Body of pancreas (tissue), 4 donors: ENCODE measurements at regions not wholly inside any gene's neighbourhood (a gene's known extent, or its start where the extent isn't known, plus 50 kb on each side); places are given as distances from the start of the nearest gene placed in this dataset.

ENCODE experiments used
- ATAC-seq: fragments of 150-250 bp; one replicate; pipeline ENCODE4 v1.9.1; 2016
- DNase-seq, 4 donors: peaks; one replicate each; pipeline ENCODE4 v3.0.0-alpha.2; 2019
- H3K27ac ChIP-seq, 4 donors: fragments of 200-600 bp; sonication (generic); 1 replicate in 3 of 4; 2 replicates in 1 of 4; pipeline versions ENCODE4 v1.5.1 to v1.6.1; 2016 to 2019; ENCODE audit warnings: mild to moderate bottlenecking in 1 of 4, mixed read lengths in 1 of 4, moderate library complexity in 1 of 4
- H3K27me3 ChIP-seq, 2 donors: fragments of 200-600 bp; sonication (generic); one replicate each; pipeline ENCODE4 v1.6.0; 2016; ENCODE audit warnings: mild to moderate bottlenecking in 1 of 2
- H3K36me3 ChIP-seq, 2 donors: fragments of 200-600 bp; sonication (generic); replicated peaks in 1 of 2; 2 replicates each; pipeline ENCODE4 v1.5.1; 2016; ENCODE audit warnings: low read depth in 2 of 2; ENCODE audit not compliant: insufficient read depth in 1 of 2
- H3K4me1 ChIP-seq: fragments of 200-600 bp; sonication (generic); one replicate; pipeline ENCODE4 v1.6.0; 2016
- H3K4me3 ChIP-seq, 2 donors: fragments of 200-600 bp; sonication (generic); 1 replicate in 1 of 2; 2 replicates in 1 of 2; pipeline ENCODE4 v1.5.1; 2016 to 2019
- H3K9me3 ChIP-seq, 3 donors: fragments of 200-600 bp; sonication (generic); 1 replicate in 2 of 3; 2 replicates in 1 of 3; pipeline ENCODE4 v1.5.1; 2016
- CTCF ChIP-seq, 7 experiments: fragments of 450-650 bp in 4 of 7; fragments of 200-600 bp in 3 of 7; sonication (generic) in 3 of 7; IDR thresholded peaks; one replicate each; pipeline ENCODE4 v1.5.1; 2016 to 2019; ENCODE audit warnings: antibody characterized with exemption in 7 of 7
- POLR2A ChIP-seq, 3 donors: fragments of 450-650 bp; IDR thresholded peaks; one replicate each; pipeline ENCODE4 v1.6.1; 2016; ENCODE audit warnings: antibody characterized with exemption in 3 of 3, mild to moderate bottlenecking in 2 of 3
- WGBS, 2 donors: methylation state at CpG; one replicate each; pipeline ENCODE4 v1.1.5; 2017; 5-methylcytosine and 5-hydroxymethylcytosine counted together
- intact Hi-C: fragments of 100-400 bp; cut with DNase I; formaldehyde crosslinking; loops from one replicate; pipeline ENCODE4 v1.15.1; 2023

DNA sequence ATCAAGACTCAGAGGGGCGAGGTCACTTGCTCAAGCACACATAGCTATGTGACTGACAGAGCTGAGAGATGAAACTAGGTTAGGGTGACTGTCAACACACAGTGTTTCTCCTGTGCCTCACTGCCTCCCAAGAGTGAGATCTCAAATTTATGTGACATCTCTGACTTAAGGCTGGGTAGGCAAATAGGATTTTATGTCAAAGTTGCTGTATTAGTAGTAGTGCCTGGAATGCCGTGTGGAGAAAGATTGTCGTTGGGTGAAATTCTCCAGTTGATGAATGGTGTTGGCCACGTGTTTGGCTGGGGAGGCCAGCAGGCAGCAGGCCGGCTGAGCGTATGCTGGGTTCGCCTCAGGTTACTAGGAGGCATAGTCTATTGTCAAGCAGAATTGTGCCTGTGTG lies 148.3 kb upstream of the BMPER start:
- DNase-seq (no peak), ATAC-seq (no peak)
- Histone ChIP-seq H3K27ac (no peak overlapping the region), H3K4me1 (no peaks in the 10 kb centered on the region), H3K9me3 (no peaks in the 10 kb centered on the region), H3K36me3 (no peaks in the 10 kb centered on the region), H3K27me3 (no peaks in the 10 kb centered on the region), H3K4me3 (no peak overlapping the region)
- TF ChIP-seq POLR2A (IDR thresholded peaks at IDR 0.05) (no peak), CTCF (IDR thresholded peaks at IDR 0.05) (no peak)
- intact Hi-C loops = no loop called here
- 70 to 72% methylated on average over 7 of the region's 7 CpGs for WGBS, 2 donors

- intact Hi-C loops = no loop called here
- H3K9me3 ChIP-seq = no peaks in the 10 kb centered on the region
- no peaks in the 10 kb centered on the region for H3K27me3 ChIP-seq
- TF ChIP-seq CTCF (IDR thresholded peaks at IDR 0.05) = peak in 6 of 7 experiments; percentile 45 to 76 (median 49)
- TF ChIP-seq POLR2A (IDR thresholded peaks at IDR 0.05) = no peak
- 24 to 28% methylated on average over 4 of the region's 4 CpGs for WGBS, 2 donors
- H3K4me1 ChIP-seq = no peaks in the 10 kb centered on the region
- peak; percentile 22 to 45 (median 34) for DNase-seq
- no peak overlapping the region for H3K27ac ChIP-seq
- no peak for ATAC-seq
- no peak overlapping the region for H3K4me3 ChIP-seq
- H3K36me3 ChIP-seq = no peaks in the 10 kb centered on the region
Observed at GRCh38 chr7:33757563-33758165, 147.7 kb upstream of the BMPER start.

- Histone ChIP-seq H3K27me3 (no peaks in the 10 kb centered on the region), H3K4me1 (peaks cover 16% of the 10 kb centered on the region), H3K27ac (no peak overlapping the region), H3K4me3 (no peak overlapping the region), H3K9me3 (no peaks in the 10 kb centered on the region), H3K36me3 (no peaks in the 10 kb centered on the region)
- WGBS, 2 donors = 80 to 91% methylated on average over 3 of the region's 3 CpGs
- no peak for DNase-seq
- intact Hi-C loops = no loop called here
- no peak for ATAC-seq
- TF ChIP-seq POLR2A (IDR thresholded peaks at IDR 0.05) = no peak
- no peak for TF ChIP-seq CTCF (IDR thresholded peaks at IDR 0.05)
Observed at GRCh38 chr7:33760146-33760545, 145.2 kb upstream of the BMPER start.

GRCh38 chr7:33760834-33761233 lies 144.5 kb upstream of the BMPER start:
- WGBS, 2 donors = 75 to 94% methylated on average over 3 of the region's 3 CpGs
- ATAC-seq = no peak
- DNase-seq = no peak
- no peak overlapping the region for H3K27ac ChIP-seq
- no peaks in the 10 kb centered on the region for H3K27me3 ChIP-seq
- H3K36me3 ChIP-seq = no peaks in the 10 kb centered on the region
- H3K9me3 ChIP-seq = no peaks in the 10 kb centered on the region
- H3K4me3 ChIP-seq = no peak overlapping the region
- H3K4me1 ChIP-seq = peaks cover 16% of the 10 kb centered on the region
- TF ChIP-seq CTCF (IDR thresholded peaks at IDR 0.05) = no peak
- intact Hi-C loops = no loop called here

- no peaks in the 10 kb centered on the region for H3K27me3 ChIP-seq
- no peaks in the 10 kb centered on the region for H3K36me3 ChIP-seq
- ATAC-seq (no peak), DNase-seq (no peak)
- no peak overlapping the region for H3K27ac ChIP-seq
- intact Hi-C loops = no loop called here
- H3K4me3 ChIP-seq = no peak overlapping the region
- H3K4me1 ChIP-seq = peaks cover 16% of the 10 kb centered on the region
- no peaks in the 10 kb centered on the region for H3K9me3 ChIP-seq
- 92 to 97% methylated on average over 7 of the region's 7 CpGs for WGBS, 2 donors
- TF ChIP-seq POLR2A (IDR thresholded peaks at IDR 0.05) (no peak), CTCF (IDR thresholded peaks at IDR 0.05) (no peak)
Observed at GRCh38 chr7:33761449-33762080, 143.8 kb upstream of the BMPER start.
